Activated CD4-positive, alpha-beta T cell treated with anti-CD3 and anti-CD28 coated beads for 48 hours (primary cell): ENCODE measurements at regions not wholly inside any gene's neighbourhood (a gene's known extent, or its start where the extent isn't known, plus 50 kb on each side); places are given as distances from the start of the nearest gene placed in this dataset.
"Not testable (repeated sequence)": the region's sequence is repeated elsewhere in the genome, so short reads cannot be mapped to it uniquely, and the experiment has no call there.

Experiments used
- DNase-seq: peaks from one replicate; pipeline ENCODE4 v3.0.0-alpha.2; 2020

DNA sequence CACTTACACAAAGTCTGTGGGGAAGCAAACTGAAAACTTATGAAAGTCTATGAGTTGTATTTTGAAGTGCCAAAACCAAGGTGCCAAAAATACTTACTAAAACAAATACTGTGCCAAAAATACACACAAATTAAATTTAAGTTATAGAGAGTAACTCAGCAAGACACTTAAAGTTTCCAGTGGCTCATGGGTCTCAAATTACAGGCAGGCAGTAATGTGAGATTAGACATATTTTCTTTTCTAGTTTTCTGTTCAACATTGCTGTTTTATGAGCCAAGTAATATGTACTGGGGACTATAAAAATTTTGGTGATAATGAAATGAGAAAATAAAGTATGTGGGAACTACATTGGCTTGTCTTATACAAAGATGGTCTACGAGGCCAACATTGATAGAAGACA lies 172.2 kb upstream of the SNX2 start:
- no peak for DNase-seq

DNA sequence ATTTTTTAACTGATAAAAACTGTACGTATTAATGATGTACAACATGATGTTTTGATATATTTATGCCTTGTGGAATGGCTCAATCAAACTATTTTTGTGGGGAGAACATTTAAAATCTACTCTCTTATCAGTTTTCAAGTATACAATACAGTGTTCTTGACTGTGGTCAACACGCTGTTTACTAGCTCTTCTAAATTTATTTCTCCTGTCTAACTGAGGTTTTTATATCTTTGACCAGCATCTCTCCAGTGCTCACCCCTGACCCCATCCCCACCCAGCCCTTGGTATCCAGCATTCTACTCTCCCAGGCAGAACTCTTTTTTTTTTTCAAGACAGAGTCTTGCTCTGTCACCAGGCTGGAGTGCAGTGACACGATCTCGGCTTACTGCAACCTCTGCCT lies 169.6 kb upstream of the SNX2 start:
- no peak for DNase-seq

DNA sequence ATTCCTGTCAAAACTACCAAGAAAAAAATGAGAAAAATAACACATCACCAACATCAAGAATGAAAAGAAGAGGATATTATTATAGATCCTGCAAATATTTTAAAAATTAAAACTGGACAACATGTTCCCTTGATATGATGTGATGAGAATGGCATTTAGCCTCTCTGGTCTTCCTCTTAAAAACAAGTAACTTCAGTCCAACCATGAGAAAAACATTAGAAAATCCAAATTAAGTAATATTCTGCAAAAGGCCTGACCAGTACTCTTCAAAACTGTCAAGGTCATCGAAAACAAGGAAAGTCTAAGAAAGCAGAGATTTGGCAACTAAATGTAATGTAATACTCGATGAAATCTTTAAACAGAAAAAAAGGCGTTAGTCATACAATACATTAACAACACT lies 167.1 kb upstream of the SNX2 start:
- DNase-seq, result no peak

DNA sequence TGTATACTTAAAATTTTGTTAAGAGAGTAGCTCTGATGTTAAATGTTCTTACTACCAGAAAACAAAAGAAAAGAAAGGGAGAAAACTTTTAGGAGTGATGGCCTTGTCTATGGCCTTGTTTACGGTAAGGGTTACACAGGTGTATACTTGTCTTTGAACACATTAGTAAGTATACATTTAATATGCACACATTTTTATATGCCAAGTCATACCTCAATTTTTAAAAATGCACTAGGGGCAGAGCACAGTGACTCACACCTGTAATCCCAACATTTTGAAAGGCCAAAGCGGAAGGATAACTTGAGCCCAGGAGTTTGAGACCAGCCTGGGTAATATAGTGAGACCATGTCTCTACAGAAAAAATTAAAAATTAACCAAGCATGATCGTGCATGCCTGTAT lies 166.7 kb upstream of the SNX2 start:
- DNase-seq, result no peak

DNA sequence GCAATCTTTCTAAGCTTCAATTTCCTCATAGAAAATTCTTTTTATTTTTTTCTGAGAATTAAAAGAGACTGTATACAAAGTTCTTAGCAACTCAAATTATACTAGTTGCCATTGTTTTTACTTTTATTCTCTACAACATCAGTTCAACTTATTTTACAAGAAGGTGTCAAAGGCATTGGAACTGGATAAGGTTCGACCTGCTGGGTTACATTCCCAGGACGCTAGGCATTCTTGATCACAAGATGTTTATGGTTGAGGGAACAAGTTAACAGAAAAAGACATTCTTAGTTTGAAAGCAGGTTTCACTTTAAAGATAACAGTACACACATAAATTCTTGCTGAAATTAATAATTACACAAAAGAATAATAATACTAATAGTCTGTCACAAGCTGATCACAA lies 163.5 kb upstream of the SNX2 start:
- no peak for DNase-seq

DNA sequence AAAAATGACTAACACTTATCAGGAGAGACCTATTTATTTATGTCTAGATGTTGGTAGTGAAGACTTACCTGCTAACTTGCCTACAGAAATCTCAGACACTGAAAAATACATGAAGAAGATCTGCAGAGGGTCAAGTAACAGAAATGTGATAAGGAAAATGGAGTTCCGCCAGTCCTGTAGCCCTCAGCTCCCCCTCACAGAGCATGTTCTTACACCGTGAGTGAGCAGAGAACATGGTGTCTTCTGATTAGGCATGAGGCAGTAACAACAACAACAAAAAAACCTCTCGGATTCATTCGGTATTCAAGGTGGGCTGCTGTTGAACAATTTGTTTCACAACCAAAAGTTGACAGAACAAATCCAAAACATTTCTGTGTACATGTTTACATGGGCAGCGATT lies 162.0 kb upstream of the SNX2 start:
- no peak for DNase-seq

DNA sequence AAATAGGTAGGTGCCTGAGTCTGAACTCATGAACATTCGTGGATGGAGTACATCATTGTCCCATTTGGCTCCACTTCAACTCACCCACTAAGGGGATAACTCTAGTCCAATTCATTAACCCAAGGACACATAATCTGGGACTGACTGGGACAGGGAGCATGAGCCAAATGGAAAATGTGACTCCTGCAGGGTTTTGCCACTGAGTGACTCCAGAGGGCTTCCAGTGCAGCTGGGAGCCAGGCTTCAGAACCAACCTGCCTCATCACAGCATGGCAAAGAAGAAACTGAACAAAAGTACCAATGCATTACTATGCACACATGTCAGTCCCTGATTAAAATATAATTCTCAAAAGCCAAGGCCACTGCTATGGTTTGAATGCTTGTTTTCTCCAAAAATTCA lies 159.7 kb upstream of the SNX2 start:
- DNase-seq, result no peak

DNA sequence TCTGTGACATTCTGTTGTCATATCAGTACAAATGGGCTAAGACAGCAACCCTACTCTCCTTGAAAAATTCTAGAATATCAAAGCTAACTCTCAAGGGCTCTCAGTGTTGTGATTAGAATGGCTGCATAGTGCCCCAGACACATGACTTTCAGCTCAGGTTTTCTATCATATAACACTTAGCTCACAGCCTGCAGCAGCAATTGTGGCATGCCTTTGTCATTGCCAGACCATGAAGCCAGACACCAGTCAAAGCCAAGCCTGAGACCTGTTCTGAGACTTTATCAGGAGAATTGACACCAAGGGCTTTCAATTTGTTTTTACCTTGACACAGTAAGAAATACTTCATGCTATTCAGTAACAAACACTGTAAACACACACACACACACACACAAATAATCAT lies 159.0 kb upstream of the SNX2 start:
- no peak for DNase-seq

DNA sequence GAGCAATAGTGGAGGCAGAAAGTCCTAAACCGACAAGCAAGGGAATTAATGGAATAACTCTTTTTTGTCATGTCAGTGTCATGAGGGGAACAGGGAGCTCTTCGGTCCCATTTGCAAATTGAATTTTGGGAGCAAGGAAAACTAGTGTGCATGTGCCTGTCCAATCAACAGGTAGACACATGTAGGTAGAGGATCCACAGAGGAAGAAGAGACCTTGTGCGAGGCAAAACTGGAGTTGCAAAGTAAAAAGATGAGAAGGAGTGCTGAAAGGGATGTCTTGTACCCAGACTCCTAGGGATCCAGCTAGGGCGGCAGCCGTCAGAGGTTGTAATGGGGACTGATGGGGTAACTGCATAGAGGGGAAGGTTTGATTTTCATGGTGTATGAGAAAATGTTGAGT lies 156.8 kb upstream of the SNX2 start:
- not testable (repeated sequence) for DNase-seq

DNA sequence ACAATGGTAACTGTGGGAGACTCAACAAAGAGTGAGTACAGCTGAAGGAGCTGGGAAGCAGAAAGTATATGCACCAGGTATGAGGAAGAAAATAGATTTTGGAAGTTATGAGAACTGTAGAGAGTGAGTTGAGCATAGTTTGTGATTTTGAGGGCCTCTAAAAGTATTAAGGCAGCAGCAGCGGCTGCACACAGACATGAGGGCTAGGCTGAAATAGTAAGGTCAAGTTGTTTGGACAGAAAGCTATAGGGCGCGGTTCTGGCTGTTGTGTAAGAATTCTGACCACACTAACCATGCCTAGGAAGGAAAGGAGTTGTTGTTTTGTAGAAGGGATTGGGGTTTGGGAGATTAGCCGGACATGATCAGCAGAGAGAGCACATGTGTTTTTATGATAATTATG lies 154.1 kb upstream of the SNX2 start:
- DNase-seq, result not testable (repeated sequence)

DNA sequence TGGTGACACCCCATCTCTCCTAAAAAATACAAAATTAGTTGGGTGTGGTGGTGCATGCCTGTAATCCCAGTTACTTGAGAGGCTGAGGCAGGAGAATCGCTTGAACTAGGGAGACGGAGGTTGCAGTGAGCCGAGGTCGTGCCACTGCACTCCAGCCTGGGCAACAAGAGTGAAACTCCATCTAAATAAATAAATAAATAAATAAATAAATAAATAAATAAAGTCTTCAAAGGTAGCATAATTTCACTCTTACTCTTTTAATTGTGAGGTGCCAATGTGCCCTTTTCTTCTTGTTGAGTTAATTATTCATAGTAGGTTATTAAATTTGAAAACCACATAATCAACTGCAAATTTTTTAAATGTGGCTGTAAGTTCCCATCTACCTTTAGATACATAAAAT lies 146.2 kb upstream of the SNX2 start:
- not testable (repeated sequence) for DNase-seq

DNA sequence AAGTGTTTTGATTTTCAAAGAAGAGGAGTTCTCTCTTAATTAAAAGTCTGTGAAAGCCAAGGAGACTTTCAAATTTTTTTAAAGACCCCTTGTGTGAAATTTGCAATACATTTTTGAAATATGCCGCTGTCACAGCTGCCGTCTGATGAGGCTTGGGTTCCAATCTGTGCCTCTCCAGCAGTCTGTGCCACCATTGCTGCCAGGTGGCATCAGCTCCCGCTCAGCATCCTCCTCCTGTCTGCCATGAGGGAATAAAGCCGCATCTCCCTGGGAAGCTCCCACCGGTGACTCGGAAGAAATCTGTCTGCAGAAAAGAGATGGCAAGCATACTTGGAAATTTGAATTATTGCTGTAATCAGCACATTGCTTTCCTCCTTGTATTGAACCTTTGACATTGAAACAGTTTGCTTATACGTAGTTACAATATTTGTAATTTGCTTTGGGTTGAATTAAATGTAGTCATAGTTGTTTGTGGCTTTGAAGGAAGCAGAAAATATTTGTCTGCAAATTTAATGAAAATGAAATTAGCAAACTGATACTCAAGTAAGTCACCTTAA lies 145.7 kb upstream of the SNX2 start:
- no peak for DNase-seq

DNA sequence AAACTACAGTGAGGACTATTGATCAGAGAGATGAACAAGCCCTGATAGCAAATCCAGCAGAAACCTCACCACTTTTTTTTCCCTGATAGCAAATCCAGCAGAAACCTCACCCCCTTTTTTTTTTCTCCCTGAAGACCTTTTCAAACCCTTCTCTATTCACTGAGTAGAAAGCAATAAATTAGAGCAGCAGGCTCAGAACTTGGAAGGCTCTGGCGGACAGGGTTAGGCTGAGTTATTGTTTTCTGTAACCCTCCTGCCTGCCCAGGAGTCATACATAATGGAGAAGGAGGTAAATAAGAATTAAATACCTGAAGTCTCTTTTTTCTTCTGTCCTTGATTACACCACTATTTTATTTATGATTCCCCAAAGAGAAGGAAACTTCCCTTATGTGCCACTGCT lies 136.3 kb upstream of the SNX2 start:
- DNase-seq, result no peak

DNA sequence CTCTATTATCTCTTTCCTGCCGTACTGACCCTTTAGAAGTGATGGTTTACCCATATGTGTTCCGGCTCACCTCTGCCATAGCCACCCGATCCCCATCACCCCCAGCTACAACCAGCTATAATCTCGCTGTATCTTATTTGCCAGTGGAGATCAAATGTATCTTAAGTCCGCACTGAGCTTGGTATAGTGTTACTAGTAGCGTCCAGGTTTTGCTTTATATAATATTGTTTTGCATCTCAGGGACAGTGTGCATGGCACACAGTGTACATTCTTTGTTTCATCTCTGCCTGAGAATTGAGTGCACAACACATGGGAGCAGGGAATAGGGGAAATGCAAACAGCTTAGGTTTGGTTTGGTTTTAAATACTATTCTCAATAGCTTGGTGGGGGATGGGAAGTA lies 135.8 kb upstream of the SNX2 start:
- DNase-seq, result no peak

DNA sequence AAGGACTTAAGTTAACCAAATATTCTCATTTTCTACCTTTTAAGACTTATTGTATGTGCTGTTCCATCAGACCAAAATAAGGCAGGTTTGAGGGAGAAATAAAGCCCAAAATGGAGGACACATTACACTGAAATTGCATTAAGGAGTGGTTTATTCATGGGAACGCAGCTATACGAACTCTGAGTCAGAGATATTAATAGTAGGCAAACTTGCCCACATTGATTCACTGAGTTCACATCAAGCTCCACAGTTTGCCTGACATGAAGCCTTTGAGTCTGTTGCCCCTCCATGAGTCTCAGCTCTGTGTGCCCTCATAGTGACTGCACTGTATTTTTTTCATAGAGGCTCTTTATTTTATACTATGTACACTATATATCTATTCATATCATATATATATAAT lies 135.0 kb upstream of the SNX2 start:
- DNase-seq, result no peak

DNA sequence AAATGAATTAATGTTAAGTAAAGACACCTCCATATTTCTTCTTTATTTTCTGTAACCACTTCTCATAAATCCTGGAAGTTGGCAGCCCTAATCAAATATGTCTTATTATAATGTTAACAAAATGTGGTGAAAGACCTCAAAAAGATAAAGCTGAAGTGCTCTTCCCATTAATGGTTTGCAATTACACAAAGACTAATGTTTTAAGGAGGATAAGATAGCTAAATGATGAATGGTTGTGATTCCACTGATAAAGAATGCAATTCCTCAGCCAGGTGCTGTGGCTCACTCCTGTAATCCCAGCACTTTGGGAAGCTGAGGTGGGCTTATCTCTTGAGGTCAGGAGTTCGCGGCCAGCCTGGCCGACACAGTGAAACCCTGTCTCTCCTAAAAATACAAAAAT lies 125.8 kb upstream of the SNX2 start:
- no peak for DNase-seq

DNA sequence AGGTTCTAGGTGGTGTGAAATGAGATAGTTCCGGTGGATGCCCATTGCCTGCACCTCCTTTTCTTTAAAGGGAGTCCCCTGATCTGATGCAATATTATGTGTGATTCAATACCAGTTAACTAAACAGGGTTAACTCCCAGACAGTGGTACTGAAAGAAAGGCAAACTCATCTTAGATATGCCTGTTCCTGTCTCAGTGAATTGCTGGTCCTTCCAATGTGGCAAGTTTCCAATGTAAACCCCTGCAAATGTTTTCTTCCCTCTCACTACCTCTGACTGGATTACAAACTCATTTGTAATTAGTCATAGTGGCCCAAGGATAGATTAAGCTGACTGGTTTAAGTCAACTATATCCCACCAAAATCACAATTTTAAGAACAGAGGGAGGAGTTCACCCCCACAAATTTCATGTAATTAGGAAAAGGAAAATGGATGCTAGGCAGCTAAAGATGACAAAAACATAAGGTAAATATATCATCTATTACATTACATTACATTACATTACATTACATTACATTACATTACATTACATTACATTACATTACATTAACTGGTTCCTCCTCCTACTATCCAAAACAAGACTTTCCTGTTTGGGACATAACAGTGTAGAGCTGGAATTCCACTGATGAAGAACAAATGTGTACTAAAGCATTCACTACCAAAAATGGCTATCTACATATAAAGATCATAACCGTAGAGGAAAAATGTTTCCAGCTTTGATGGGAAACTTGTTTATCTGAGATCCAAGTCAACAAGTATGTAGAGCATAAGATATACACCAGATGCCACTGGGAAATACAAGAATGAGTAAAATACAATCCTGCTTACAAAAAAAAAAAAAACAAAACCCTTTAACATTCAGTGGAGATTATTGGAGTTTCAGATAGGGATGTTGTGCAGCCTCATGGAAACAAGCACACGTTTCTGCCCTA lies 121.5 kb upstream of the SNX2 start:
- DNase-seq, result no peak

DNA sequence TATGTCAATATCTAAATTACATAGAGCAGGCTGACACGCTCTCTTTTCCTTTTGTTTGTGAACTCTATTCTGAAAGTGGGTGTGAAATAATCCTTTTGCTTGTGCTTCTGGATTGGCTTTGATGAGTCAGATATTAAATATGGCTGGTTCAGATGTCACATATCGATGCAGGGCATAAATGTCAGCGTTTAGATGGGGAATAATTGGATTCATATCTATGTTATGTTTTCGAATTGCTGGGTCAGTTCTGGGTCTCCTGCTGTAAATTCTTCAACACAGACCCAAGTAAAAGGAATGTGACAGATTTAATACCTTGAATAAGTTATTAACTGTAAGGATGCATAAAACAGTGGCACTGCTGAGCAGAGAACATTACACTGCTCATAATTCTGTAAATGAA lies 118.7 kb upstream of the SNX2 start:
- no peak for DNase-seq

DNA sequence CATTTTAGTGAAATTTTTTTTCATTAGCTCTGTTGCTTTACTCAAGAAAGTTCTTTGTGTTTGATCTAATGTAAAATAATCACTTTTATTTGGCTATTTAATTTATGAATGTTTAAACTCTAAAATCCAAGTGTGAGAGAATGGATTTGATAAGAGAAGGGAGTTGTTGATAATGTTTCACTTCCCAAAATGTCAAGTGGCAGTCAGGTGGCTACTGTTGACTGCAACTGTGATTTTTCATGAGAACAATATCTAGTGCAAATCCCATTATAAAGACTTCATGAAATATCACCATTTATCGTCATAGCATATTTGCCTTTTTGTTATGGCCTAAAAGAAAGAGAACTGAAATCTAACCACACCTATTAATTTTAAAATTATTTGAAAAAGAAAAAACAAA lies 118.3 kb upstream of the SNX2 start:
- DNase-seq, result no peak

DNA sequence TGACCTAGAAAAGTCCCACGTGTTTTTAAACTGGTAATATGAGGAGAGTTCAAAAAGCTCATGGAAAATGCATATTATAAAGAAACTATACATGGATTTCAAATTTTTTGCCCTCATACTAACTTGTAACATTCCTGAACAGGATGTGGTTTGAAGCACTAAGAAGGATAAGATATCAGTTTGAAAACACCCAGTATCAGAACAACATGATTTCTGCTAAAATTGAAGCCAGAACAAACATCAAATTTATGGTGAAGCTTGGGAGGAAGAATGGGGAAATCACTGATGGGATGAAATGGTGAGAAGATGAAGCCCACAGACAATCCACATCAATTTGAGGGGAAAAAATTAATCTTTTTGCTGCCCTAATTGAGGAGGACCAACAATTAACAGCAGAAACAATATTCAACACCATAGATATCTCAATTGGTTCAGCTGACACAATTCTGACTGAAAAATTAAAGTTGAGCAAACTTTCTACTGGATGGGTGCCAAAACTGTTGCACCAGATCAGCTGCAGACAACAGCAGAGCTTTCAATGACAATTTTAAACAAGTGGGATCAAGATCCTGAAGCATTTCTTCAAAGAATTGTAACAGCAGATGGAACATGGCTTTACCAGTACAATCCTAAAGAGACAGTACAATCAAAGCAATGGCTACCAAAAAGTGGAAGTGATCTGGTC lies 113.2 kb upstream of the SNX2 start:
- no peak for DNase-seq

DNA sequence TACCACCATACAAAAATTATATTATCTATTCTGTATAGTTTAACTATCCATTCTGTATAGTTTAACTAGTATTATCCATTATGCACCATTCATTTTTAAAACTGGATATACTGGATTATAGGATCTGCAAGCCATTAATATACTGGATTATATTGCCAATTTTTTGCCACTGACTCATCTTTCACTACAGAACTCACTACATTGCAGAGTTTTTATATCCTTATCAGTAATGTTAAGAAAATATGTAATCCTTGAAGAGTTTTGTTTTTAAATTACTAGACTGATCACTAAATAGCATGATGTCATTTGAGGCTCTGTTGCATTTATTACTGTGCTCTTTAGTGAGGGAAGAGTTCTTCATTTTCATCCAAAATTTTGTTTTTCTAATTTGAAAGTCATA lies 109.8 kb upstream of the SNX2 start:
- no peak for DNase-seq

DNA sequence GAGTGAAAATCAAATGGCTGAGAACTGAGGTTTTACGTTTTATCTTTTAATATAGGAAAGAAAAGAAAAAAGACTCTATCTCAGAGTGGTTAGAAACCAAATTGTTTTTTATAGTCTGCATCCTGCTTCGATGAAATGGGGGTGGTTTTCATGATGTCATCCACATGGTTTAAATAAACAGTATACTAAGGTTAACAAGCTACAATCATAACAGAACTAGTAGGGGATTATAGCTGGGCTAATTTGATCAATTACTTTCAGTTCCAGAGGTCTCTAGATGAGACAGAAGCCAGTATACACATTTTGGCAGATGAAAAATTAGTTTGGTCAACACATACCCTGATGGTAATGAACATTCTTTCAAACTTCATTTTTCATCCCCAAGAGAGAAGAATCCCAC lies 106.3 kb upstream of the SNX2 start:
- no peak for DNase-seq

DNA sequence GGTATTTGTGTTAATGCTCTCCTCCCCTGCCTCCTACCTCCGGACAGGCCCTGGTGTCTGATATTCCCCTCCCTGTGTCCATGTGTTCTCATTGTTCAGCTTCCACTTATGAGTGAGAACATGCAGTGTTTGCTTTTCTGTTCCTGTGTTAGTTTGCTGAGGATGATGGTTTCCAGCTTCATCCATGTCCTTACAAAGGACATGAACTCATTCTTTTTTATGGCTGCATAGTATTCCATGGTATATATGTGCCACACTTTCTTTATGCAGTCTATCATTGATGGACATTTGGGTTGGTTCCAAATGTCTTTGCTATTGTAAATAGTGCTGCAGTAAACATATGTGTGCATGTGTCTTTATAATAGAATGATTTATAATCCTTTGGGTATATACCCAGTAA lies 105.2 kb upstream of the SNX2 start:
- not testable (repeated sequence) for DNase-seq

DNA sequence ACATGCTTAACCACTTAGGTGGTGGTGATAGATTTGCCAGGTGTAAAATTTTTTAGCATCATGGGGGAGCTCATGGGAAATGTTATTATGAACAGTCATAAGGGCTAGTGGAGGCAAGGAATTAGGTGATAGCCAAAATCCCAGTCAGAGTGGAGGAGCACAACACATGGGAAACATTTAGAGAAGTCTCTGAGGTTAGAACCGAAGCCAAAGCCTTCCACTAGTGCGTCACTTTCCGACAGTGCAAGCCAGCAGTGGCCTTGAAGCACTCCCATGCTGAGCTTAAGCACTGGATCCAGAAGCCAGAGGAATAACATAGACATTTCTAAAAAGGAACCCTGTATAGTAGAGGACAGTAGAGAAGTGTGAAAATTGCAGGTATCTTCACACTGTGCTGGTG lies 101.5 kb upstream of the SNX2 start:
- no peak for DNase-seq
